Right forelimb (tissue), 1 donor: ENCODE measurements at regions not wholly inside any gene's neighbourhood (a gene's known extent, or its start where the extent isn't known, plus 50 kb on each side); places are given as distances from the start of the nearest gene placed in this dataset.

Source experiments
- DNase-seq: peaks from one replicate; pipeline ENCODE4 v3.0.0-alpha.2; 2018

- DNase-seq: no peak
These were observed 226.9 kb downstream of the CDC5L start for GRCh38 chr6:44614396-44614795.

GRCh38 chr6:44615621-44616020 lies 228.1 kb downstream of the CDC5L start:
- DNase-seq: no peak

GRCh38 chr6:44617416-44617815 lies 229.9 kb downstream of the CDC5L start:
- no peak for DNase-seq

GRCh38 chr6:44618371-44618770 lies 230.9 kb downstream of the CDC5L start:
- DNase-seq: no peak

GRCh38 chr6:44620922-44621321 lies 233.4 kb downstream of the CDC5L start:
- DNase-seq: no peak

- no peak for DNase-seq
These were observed 234.3 kb downstream of the CDC5L start for GRCh38 chr6:44621846-44622245.

GRCh38 chr6:44622555-44622954 lies 235.0 kb downstream of the CDC5L start:
- DNase-seq: no peak

- DNase-seq: no peak
These were observed 235.4 kb downstream of the CDC5L start for GRCh38 chr6:44622956-44623355.

- no peak for DNase-seq
These were observed 236.7 kb downstream of the CDC5L start for GRCh38 chr6:44624226-44624625.

- DNase-seq: no peak
These were observed 237.5 kb downstream of the CDC5L start for GRCh38 chr6:44624936-44625573.

- no peak for DNase-seq
These were observed 238.5 kb downstream of the CDC5L start for GRCh38 chr6:44625996-44626395.

- DNase-seq: no peak
These were observed 239.1 kb downstream of the CDC5L start for GRCh38 chr6:44626616-44627015.

- DNase-seq: no peak
These were observed 239.8 kb downstream of the CDC5L start for GRCh38 chr6:44627091-44627882.

- no peak for DNase-seq
These were observed 240.4 kb downstream of the CDC5L start for GRCh38 chr6:44627883-44628271.

GRCh38 chr6:44628347-44628746 lies 240.8 kb downstream of the CDC5L start:
- DNase-seq: no peak

GRCh38 chr6:44629636-44630035 lies 242.1 kb downstream of the CDC5L start:
- no peak for DNase-seq

- DNase-seq: no peak
These were observed 242.9 kb downstream of the CDC5L start for GRCh38 chr6:44630125-44631028.

- DNase-seq: no peak
These were observed 244.5 kb downstream of the CDC5L start for GRCh38 chr6:44631968-44632367.

- DNase-seq: no peak
These were observed 246.8 kb downstream of the CDC5L start for GRCh38 chr6:44634321-44634720.

GRCh38 chr6:44635486-44635885 lies 248.0 kb downstream of the CDC5L start:
- DNase-seq: no peak

- DNase-seq: no peak
These were observed 249.2 kb downstream of the CDC5L start for GRCh38 chr6:44636561-44637248.

GRCh38 chr6:44641344-44642031 lies 254.0 kb downstream of the CDC5L start:
- DNase-seq: no peak
